ENCODE measurements at regions not wholly inside any gene's neighbourhood (a gene's known extent, or its start where the extent isn't known, plus 50 kb on each side); places are given as distances from the start of the nearest gene placed in this dataset.

DNA sequence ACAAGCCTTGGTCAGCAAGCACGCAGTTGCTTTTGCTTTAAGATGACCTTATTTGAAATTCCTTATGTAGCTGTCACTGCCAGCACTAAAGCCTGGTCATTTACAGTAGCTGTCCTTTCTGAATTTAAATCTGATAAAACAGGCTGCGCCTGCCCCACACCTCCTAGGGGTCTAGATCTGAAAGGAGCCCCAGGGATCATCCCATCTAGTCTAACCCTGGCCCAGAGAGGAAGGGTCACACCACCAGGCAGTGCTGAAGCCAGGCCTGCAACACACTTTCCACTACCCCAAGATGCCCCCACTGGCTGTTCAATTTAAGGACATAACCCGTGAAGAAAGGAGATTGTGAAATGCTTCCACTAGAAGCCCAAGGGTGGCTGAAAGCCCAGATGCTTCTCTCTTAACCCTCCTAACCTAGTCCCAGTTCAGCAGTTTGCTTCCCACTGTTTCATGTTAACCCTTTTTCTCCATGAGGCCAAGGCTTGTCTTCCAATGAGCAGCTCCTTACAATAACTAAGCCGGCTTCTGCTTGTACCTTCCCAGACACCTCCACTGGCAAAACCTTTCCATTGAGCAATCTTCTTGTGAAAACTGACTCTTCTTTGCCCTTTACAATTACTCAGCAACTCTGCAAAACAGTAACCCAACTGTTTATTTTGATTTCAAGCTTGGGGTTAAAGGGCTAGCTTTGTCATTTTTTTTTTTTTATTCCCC lies 198.9 kb upstream of the LPP start:
- no peak for DNase-seq (ENCODE audit: low read depth in 2 of 2)

DNA sequence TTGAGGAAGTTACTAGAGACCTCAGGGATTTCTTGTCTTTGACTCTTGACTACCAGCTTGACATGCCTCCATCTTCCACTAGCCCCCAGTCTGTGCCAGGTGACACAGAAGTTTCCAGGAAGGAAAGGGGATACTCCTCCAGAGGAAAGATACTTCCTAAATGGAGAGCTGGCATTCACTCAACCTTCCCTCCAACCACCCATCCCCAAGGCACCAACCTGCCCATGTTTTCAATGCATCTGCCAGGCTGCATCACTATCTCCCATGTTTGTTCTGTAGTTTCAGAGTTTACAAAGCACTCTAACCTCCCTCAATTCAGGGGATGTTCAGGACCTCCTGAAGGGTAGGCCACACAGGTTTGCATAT lies 198.4 kb upstream of the LPP start:
- DNase-seq (ENCODE audit: low read depth in 2 of 2) = no peak

DNA sequence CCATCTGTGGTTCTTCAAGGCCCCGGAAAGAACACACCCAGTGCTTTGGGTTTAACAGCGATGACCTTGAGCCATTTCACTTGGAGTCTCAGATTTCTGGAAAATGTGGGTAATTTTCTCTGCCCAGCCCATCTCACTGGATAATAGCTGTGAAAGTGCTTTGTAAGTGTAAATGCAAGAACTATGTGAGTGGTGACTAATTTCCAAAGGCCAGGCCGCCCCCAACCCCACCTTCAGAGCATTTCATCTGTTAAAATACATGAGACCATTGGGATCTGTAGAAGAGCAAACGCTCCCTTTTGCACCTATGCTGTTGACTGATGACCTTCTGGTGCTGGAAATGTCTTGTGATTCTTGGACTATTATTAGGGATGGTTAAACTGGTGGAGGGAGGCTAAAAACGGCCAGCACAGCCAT lies 196.8 kb upstream of the LPP start:
- DNase-seq (ENCODE audit: low read depth in 2 of 2) = no peak

DNA sequence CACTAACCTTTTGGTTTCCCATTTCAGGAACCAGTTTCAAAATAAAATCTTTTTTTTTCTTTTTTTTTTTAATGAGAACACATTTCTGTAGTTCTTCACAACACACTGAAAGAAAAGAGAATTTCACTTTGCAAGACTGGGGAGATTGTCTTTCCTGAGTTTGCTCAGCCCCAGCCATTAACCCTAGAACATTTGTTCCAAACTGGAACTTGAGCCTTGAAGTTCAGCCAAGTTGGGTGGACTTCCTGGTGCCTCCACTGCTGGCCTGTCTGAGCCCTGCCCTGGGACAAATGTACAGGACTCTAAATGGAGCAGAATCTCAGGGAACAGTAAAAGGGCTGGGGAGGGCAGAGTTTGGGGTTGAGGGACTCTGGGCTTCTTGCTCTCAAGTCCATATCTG lies 196.4 kb upstream of the LPP start:
- no peak for DNase-seq (ENCODE audit: low read depth in 2 of 2)

DNA sequence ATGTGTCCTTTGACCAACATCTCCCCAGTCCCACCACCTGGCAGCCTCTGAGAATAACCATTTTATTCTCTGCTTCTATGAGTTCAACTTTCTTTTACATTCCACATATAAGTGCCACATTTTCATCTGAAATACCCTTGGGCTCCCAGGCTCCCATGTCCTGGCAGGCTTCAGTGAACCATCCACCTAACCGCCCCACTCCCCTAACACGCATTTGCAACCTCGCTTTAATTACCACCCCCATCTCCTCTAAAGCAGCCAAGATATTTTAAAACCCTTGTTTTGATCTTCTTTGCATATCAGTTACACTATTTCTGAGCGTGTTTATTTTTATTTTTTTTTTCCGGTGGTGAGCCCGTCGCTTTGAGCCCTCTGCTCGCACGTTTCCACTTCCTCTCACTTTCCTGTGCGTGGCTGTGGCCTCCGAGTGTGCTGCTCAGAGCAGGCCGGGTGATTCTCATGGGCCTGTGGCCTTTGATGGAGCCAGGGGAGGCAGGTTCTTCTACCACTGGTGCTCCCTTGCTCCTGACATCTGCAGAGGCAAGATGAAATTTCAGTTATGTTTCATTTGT lies 195.4 kb upstream of the LPP start:
- DNase-seq (ENCODE audit: low read depth in 2 of 2) = no peak

DNA sequence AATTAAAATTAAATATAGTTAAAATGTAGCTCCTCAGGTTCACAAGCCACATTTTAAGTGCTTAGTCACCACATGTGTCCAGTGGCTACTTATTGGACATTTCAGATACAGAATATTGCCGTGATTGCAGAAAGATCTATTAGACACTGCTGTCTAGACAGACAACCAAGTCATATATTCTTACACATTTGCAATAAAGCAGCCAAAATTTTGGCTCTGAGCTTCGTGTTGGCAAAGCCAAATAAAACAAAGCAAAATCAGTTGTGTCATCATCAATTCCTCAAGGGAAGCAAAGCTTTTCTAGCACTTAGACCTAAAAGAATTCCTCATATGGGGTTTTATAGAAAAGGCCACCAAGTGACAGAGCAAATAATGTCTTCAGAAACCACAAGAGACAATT lies 193.1 kb upstream of the LPP start:
- DNase-seq (ENCODE audit: low read depth in 2 of 2) = no peak

DNA sequence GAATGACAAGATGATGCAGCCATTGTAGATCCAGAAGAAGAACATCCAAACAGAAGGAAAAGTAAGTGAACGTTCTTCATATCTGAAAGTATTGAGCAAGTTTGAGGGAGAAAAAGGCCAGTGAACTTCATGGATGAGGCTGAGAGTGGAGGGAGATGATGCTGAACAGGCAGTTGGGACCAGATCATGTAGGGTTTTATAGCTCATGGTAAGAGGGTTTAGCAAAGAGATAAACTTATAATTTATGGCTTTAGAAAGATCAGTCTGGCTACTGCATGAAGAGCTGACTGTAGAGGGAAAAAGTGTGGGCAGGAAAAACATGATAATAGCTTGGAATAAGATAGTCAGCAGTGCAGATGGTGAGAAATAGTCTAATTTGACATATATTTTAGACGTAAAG lies 192.6 kb upstream of the LPP start:
- no peak for DNase-seq (ENCODE audit: low read depth in 2 of 2)

DNA sequence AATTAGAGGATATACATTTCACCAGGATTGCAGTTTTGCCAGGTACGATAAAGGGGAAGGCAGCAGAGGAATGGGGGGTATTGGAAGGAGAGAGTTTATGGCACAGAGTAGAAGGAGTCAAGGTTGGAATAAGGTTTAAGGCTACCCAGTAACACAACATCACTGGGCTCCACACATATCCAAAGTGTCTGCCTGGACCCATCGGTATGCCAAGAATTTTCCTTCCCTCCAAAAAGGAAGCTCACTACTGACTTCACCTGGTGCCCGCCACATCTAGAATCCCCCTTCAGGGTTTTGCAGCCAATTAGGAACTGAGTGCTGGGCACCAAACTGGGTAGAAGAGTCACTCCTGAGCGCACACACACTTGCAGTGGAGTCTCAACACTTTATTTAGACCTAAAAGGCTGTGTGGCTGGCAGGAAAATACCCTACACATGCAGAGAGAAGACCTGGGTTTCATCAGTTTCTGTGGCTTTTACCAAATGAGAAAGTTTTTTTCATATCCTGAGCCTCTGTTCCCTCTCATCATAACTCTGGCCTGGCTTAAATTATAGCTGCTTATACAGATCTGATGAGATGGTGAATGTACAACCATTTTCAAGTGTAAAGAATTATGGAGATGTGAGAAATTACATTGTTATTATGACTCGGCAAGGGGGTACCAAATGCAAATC lies 190.8 kb upstream of the LPP start:
- no peak for DNase-seq (ENCODE audit: low read depth in 2 of 2)

DNA sequence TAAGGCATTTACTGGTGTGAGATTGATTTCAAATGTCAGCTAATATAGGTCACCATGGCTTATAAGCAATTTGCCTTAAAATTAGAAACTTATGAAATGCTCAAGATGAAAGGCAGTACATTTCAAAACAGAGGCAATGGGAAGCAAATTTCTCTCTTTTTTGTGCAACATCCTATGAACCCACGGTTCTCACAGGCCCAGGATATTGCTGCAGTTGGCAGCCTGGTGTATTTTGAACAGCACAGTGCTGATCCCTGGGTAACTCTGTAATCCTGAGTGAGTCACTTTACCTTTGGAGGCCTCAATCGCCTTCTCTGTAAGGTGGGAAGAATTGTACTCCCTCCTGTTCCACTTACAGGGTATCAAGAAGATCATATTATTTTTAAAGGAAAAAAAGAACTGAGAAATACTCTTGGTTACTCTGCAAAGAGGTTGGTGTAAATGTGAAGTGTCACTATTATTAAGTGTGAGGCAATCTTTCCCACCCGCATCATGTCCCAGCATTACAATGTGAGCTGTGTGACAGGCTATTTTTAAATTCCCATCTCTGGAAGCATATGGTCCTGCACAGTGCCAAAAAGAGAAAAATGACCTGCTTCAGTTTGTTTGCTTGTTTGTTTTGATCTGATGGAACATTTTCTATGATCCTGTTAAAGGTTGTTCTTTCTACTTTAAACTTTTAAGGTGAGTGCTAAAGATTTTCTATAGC lies 190.1 kb upstream of the LPP start:
- no peak for DNase-seq (ENCODE audit: low read depth in 2 of 2)

DNA sequence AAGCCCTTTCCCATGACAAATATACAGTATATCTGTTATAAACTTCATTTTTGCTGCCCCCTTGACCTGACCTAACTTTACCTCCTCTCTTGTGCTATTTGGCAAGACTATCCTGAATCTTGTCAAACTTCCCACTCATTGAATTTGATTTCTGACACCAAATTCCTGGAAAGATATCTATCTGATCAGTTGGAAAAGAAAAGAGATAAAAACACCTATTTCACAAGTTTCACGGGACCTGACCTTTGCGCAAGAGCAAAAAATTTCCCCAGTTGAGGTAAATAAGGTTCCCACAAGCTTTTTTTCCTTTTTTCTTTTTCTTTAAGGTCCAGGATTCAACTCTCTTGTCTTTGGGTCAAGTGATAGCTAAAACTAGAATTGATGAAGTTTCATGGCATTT lies 189.2 kb upstream of the LPP start:
- DNase-seq (ENCODE audit: low read depth in 2 of 2) = no peak

DNA sequence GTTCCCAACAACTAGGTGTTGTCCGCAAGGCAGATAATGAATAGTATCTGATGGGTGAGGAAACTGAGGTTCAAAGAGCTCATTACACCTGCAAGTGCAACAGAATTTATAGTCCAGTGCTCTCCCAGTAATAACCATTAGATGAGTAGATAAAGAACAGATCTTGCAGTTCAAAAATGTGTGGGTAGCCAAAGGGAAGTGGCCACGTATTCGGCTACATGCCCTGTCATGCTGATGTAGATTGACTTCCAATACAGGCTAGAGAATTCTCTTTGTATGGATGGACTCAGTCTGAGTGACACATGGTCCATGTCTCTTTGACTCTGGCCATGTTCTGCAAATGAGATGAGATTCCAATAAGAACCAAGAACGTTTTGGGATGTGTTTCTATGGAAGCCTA lies 187.9 kb upstream of the LPP start:
- no peak for DNase-seq (ENCODE audit: low read depth in 2 of 2)

DNA sequence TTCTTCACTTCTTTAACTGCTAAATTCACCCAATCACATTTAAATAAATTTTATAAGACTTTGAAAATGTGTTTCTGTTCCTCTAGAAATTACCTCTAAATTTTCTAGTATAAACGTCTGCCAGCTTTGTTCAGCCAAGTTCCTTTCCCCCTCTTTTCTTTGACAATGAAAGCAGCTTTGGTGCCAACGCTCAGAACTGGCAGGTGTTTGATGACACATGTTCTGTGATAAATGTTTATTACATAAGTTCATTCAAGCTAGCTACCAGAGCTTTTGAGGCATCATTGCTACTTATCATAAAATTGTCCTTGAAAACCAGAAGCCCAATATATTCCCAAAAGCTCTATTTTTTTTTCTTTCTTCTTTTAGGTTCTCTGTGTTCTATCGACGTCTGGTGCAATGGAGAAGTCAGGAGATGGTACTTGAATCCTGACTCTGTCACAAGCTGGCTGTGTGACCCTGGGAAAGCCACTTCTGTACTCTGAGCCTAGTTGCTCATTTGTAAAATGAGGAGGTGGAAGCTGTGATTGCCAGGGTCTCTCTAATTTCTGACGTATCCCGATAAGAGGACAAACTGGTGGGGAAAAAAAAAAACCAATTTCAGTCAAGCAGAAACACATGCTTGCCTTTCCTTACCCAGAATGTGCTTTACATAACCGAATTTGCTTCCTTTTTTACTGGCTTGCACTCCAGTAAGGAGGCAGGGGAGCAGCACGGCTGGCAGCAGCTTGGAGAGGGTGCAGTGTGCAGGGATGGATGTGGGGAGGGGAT lies 187.1 kb upstream of the LPP start:
- DNase-seq (ENCODE audit: low read depth in 2 of 2) = no peak

DNA sequence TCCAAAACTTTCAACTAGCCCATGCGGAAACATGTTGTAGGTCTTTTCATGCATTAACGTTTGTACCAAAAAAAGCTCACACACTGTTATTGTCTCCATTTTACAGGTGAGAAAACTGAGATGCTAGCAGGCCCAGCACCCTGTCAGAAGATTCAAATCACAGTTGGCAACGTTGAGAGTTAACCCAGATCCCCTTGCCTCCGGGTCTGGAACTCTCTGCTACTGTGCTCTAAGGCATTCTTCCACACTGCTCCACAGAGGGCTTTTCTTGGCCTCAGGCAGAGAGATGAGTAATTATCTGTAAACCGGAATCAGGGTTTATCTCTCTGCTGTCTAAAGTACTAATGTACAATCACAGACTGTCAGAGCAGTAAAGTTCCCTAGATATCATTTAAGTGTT lies 186.0 kb upstream of the LPP start:
- DNase-seq (ENCODE audit: low read depth in 2 of 2) = no peak

DNA sequence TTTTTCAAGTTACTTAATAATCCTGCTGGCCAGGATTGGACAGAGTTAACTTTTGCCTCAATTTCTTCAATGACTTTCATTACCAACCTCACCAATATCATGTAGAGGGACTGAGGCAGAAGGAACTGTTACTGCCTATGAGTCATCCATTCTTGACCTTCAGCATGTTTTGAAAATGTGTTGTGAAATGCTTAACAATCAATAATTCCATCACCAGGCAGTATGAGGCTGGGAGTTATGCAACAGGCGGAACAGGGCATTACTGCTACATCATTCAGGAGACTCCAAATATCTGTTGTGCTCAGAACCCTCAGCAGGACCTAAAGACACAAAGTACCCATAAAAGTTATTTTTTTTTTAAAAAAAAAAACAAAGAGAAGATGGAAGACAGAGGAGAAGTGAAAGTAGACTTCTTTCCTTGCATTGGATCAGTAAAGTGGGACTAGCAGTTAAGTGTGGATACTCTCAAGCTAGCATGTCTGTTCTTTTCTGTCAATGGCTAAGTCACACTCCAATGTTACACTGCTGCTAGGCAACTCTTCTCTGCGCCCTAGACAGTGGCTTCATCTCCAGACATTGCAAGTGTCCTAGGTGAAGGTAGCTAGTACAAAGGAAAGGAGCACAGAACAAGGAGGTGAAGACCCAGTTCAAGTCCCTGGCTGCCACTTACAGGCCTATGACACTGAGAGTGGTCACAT lies 184.9 kb upstream of the LPP start:
- DNase-seq (ENCODE audit: low read depth in 2 of 2) = no peak

DNA sequence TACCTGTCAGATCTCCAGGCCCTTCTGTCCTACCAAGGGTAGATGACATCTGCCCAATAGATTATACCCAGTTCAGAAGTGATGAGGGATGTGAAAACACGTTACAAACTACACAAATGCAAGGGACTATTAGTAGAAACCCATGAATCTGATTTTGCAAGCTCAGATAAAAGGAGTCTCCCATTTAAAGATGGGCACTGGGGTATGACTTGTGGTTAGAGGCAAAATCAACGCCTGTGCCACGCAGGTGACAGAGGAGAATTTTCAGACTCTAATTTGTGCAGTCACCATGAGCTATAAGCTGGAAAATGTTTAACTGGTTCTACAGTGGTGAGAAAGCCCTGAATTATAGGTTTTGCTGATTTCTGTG lies 184.4 kb upstream of the LPP start:
- DNase-seq (ENCODE audit: low read depth in 2 of 2) = no peak

DNA sequence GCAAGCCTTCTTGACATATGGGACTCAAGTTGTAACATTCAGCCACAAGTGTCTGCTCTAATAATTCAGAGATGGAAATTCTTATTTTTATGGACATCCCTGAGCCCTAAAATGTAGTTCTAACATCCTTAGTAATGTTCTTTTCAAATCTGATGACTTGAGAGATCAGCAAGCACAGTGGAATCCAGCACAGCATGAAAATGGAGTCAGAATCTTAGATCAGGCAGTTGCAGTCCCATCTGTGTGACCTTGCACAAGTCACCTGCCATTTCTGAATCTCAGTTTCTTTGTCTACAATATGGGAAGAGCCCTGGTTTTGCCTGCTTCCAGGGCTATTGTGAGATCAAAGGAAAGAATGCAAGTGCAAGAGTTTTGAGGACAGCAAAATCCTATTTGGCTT lies 183.9 kb upstream of the LPP start:
- no peak for DNase-seq (ENCODE audit: low read depth in 2 of 2)

DNA sequence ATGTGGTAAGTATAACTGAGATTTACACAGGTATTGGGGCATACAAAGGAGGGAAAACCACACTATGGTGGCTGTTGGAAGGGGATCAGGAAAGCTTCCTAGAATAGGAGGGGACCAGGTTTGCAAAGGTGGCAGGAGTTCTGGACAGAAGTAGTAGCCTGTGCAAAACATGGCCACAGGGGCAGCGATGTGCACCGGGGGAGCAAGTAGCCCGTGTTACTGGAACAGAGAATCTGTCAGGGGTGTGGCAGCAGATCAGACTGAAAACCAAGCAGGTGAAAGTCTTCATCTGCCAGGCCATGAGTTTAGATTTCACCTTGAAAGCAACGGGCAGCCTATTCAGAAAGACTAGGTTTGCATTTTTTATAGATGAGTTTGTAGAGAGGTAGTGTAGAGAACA lies 182.3 kb upstream of the LPP start:
- DNase-seq (ENCODE audit: low read depth in 2 of 2) = no peak

DNA sequence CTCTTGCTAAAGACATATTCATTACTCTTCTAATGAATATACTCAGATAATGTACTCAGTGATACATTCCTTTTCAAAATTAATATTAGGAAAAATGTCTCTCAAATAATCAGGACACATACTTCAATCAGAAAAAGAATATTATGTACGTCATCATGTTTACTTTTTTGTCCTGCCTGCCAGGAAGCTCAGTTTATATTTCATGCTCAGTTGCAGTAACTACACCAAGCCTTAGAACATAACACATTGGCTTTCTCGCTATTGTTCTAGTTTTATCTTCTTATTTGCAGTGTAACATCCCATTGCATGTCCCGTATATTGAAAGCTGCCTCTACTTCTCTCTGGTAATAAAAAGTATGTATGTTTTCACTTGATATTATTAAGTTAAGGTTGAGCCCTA lies 181.5 kb upstream of the LPP start:
- no peak for DNase-seq (ENCODE audit: low read depth in 2 of 2)

DNA sequence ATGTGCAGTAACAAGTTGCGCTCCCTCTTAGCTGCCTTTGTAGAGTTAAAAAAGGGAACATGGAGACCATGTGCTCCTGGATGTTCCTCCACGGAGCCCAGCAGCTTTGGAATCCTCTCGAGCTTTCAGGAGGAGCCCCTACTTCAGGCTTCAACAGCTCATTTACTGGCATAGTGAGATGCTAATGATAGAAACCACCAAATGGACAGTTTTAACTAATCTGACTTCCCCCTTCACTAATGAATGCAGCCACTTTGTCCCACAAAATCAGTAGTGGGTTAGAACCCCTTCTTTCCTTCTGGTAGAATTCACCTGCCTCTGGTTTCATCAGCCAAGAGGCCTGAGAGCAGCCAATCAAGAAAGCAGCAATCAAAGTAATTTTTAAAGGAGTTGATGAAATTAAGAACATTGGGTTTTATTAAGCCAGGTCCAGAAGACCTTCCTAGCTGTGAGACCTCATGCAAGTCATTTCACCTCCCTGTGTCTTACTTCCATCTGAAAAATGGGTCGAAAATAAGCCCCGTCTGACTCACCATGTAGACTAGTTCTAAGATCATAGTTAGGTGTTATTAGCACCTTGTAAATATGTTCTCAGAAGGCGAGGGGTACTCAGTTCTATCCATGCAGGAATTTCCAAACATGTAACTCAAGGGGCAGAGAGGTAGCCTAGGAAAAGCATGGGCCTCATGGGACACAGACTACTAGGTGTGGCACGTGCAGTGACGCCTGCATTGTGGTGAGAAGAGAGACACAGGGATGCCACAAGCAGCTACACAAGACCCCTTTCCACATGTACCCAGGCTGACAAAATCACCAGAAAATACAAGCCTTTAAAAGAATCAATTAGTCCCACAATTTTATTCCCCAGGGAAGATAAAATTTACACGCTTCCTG lies 179.7 kb upstream of the LPP start:
- no peak for DNase-seq (ENCODE audit: low read depth in 2 of 2)

DNA sequence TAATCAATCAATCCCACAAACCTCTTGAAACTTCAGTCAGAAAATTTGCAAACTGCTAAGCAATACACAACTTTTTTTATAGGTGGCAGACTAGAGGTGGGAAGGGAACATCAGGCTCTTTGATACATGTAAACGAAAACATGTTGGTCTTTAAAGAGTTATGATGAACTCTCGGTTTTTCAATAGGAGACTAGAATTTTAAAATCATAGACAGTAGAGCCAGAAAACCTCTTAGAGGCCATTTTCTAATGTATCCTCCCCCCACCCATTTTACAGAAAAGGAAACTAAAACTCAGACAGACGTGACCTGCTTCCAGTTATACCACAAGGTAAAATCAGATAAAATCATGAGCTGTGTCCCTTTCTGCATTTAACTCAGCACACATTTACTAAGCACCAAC lies 179.1 kb upstream of the LPP start:
- DNase-seq (ENCODE audit: low read depth in 2 of 2) = no peak

Data from stimulated activated CD8-positive, alpha-beta memory T cell treated with anti-CD3 and anti-CD28 coated beads, Interleukin-15, amount 100 ng/mL, for 48 hours (primary cell).